CD4-positive, alpha-beta T cell treated with Interleukin-15 for 4 hours (primary cell): ENCODE measurements at regions not wholly inside any gene's neighbourhood (a gene's known extent, or its start where the extent isn't known, plus 50 kb on each side); places are given as distances from the start of the nearest gene placed in this dataset.

Source experiments
- DNase-seq: peaks from one replicate; pipeline ENCODE4 v3.0.0-alpha.2; 2020; ENCODE audit warnings: low spot score

DNA sequence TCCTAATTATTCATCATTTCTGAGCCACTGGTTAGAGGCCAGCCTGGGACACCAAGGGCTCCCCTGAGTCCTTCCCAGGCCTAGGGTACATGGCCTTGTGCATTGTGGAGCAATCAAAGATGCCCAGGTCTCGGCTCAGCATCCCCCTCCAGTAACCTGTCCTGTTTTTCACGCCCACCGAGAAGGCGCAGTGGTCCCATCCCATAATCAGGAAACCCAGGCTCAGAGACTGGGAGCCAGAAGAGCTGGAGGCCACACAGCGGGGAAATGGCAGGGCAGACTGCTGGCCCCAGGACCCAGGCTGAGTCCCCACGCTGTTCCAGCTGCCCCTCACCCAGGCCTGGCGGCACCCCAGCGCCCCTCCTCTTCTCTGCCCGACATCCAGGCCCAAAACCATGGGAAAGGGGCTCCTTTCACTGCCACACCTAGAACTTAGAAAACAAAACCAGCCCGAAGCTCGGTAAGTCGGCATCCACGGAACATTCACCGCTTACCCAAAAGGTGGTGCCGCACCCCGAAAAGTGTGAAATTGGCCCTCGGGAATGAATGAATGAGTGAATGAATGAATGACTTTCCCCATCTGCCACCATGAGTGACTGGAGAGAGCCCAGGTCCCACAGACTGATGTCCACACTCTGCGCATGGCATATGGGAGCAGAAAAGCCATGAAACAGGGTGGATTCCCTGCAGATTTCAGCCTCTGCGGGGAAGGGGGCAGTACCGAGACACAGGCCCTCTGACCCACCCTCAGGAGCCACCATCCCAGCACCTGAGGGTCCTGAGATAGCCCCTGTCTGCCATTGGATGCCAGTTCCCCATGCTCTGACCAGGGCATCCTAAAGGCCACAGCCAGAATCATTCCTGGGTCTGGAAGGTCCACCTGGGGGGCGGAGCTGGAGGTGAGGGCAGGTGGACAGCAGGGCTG is 132.5 kb downstream of the OLFM1 start:
- DNase-seq, result no peak

DNA sequence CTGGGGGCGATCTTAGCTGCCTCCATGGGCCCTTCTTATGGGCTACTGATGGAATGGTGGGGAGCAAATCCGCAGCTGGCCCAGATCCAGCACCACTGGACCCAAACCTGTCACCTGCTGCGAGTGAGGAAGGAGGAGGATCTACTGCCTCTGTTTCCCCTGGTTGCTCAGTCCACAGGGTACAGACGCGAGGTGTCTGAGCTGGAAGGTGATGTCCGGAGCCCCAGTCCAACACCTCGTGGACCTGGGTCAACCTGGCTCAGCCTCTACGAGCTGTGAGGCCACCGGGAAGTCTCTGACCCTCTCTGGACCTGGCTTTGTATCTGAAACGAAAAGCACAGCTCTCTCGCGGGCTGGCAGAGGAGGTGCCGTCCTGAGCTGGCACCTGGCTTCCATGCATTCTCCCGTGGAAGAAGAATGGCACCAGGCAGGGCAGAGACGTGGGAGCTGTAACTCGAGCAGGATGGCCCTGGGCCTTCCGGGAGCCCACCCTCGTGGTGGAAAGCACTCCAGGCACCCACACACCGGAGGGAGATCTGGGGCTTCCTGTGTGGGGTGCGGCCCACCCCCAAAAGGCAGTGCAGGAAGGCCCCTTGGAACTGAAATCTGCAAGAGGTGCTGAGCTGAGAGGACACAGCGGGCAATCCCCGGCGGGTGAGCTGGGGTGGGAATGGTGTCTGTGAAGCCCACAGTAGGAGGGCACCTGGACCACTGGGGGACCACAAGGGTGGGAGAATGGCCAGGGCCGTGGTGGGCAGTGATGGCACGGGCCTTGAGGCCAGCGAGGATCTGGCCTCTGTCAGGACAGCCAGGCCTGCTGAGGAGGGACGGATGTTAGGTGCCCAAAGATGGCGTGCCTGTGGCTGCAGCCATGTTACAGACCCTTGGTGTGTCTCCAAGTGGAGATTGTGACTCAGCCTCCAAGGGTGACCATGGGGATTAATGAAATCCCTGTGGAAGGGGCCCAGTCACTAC is 133.4 kb downstream of the OLFM1 start:
- no peak for DNase-seq

DNA sequence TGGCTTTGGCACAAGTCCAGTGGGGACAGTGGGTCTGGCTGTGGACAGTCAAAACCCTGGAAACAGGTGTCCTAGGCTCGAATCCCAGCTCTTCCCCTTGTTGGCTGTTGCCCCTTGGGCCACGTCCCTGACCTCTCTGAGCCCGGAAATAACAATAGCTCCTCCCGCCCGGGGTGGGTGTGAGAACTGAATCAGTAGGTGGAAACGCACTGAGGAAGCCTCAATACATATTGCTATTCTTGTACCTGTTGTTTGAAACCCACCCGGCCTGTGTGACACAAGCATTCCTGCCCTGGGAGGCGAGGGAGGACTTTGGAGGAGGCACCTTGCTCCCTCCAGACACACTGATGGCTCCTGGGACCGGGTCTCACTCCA is 134.1 kb downstream of the OLFM1 start:
- no peak for DNase-seq

DNA sequence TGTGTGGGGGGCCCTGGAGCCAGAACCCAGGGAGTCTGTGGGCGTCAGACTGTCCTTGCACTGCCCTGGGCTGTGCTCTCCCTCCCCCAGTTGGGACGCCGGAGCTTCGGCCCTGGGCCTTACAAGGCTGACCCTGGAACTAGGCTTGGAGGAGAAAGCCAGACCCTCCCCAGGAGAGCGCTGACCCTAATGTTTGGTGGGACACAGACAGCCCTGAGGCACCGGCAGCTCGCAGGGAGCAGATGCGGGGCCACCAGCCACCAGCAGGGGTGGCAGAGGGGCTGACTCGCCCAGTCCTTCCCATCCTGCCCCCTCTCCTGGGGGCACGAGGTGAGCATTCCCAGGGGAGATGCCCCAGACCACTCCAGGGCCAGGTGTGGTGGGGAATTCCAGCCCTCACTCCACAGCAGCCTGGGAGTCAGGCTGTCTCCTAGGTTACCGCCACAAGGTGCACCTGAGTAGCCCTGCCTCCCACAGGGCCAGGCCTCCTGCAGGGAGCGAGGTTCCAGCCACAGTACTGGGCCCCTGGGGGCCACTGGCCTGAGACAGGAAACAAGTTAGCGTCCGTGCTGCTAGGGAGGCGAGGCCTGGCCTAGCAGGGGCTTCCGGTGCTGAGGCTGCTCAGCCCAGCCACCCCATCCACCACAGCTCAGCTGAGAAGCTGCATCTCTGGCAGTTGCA is 134.6 kb downstream of the OLFM1 start:
- DNase-seq, result no peak

DNA sequence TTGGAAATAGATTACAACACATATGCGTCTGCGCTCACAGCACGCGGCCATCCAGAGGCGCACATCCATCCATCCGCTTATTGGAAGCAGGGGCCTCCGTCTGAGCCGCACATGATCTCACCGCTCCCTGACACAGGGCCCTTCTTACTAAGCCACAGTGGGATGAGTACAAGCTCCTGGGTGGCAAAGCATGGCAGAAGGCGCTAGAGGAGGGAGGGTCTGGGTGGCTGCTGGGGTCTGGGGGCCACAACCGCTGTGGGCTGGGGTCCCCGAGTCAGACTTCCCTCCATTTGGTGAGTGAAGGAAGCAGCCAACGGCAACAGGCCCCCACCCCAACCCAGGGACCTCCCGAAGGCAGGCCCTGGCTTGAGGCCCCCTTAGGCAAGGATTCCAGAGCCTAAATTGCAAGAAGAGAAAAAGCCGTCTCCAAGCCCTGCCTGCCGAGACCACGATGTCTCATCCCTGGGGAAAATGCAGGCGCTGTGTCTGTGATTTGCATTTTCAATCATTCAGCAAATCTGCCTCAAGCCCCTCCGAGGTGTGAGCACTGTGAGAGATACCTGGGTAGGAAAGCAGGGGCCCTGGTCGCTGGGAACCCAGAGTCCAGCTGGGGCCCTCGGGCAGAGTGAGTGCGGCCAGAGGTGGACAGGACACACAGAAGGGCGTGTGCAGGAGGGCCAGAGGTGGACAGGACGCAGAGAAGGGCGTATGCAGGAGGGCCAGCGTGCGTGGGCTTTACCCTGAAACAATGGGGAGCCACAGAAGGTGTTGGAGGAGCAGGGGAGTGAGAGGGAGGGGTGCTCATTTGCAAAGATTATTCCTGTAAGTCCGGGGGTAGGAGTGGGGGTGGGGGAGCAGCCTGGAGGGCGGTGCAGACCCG is 135.7 kb downstream of the OLFM1 start:
- no peak for DNase-seq

DNA sequence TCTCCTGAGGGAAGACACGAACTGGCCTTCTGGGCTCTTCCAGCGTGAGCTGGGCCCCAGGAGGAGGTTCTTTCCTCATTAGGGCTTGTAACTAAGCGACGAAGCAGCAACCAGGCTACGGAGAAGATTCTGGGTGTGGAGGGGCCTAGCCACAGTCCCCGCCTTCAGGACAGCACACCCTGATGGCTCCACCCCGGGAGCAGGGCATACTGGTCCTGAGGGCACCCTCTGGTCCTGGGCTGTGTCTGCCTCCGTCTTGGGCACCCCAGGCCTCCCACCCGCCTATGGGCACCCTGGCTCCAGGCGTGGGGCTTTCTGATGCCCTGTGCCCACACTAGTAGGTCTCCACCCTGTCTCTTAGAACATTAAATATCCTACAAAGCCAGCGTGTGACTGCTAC is 136.4 kb downstream of the OLFM1 start:
- DNase-seq, result no peak

DNA sequence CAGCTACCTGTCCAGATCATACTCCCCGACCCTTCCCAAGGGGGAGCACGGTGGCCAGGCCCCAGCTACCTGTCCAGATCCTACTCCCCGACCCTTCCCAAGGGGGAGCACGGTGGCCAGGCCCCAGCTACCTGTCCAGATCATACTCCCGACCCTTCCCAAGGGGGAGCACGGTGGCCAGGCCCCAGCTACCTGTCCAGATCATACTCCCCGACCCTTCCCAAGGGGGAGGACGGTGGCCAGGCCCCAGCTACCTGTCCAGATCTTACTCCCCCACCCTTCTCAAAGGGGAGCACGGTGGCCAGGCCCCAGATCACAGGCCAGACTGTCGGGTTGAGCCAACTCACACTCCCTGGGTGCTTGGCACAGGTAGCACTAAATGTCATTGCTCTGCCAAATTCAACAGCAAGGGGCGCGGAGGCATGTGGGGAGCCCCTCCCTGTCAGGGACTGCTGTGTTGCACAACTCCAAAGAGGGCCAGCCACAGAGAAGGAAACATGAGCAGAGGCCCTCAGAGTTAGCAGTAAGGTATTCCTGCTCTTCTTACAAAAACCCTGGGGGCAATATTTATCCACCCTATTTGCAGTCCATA is 136.9 kb downstream of the OLFM1 start:
- no peak for DNase-seq

DNA sequence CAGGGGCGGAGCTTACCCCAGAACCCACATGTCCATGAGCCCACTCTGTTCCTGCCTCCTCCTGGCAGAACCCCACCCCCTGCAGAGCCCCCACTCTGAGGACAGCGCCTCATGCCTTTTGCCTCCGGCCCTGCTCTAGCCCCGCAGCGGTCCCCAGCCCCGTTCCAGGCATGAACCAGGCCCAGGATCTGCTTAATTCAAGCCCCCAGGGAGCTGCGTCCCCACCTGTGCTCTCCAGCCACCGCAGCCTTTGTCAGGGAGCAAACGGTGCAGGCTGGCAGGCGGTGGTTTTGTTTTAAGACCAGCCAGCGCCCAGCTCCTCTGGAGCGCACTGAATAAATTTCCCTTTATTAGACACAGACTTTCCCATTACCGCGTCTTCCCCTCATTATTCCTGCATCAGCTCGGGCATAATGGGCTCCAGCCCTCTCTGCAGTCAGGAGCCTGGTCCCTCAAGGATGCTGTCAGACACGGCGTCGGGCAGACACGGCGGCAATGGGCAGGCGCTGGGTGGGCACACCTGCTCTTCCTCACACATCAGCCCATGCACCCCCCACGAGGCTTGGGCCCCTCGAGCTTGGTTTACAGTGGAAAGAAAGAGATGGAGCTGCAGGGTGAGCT is 137.6 kb downstream of the OLFM1 start:
- DNase-seq, result no peak

DNA sequence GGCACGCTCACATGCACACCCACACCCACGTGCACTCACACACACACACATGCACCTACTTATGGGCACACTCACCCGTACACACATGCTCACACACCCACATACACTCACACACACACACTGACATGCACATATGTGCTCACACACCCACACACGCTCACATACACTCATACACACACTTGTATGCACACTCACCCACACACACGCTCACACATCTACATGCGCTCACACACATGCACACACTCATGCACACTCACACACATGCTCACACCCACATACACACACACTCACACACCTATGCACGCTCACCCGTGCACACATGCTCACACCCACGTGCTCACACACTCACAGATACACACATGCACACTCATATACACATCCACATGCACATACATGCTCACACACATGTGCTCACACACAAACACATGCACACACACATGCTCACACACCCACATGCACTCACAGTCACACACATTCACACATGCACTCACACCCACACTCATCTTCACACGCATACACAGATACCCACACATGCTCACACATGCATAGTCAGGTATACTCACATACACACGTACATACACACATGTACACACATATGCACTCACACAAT is 138.3 kb downstream of the OLFM1 start:
- no peak for DNase-seq

DNA sequence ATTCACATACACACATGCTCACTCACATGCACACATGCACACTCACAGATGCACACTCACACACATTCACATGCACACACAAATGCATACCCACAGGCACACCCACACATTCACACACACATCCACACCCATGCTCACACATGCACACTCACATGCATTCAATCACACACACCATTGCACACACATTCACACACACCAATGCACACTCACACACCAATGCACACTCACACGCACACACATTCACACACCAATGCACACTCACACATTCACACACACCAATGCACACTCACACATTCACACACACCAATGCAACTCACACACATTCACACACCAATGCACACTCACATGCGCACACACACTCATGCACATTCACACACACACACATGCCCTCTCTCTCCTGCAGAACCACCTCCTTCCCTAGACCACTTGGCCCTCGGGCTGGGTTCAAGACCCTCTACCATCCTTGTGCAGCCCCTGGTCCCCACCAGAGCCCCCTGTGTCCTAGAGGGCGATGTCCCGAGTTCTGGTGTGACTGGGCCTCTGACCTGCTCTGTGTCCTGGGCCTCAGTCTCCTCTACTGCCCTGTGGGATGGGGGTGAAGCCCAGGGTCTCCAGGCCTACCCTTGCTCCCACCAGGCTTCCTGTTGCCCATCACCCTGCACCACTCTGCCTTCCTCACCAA is 139.0 kb downstream of the OLFM1 start:
- DNase-seq, result no peak

DNA sequence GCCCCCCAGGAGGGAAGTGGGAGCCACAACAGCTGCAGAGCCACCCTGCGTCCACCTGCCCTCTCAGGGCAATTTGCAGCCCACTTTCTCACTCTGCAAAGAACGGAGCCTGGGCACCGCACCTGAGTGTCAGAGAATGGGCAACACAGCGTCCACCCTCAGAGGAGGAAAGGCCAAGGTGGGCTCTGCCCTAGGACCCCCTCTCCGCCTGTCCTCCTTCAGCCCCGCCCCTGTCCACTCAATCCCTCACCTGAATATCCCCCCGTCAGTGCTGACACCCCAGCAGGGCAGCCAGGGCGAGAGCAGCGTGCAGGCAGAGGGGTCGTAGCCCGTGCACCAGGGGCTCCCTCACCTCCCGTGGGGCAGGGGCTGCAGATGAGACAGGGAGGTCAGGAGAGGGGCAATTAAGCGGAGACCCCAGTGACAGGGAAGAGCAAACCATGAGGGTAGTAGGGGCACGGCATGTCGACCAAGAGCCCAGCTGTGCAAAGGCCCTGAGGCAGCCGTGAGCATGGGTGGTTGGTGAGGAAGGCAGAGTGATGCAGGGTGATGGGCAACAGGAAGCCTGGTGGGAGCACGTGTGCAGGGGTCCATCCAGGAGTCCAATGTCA is 140.3 kb downstream of the OLFM1 start:
- DNase-seq, result no peak

DNA sequence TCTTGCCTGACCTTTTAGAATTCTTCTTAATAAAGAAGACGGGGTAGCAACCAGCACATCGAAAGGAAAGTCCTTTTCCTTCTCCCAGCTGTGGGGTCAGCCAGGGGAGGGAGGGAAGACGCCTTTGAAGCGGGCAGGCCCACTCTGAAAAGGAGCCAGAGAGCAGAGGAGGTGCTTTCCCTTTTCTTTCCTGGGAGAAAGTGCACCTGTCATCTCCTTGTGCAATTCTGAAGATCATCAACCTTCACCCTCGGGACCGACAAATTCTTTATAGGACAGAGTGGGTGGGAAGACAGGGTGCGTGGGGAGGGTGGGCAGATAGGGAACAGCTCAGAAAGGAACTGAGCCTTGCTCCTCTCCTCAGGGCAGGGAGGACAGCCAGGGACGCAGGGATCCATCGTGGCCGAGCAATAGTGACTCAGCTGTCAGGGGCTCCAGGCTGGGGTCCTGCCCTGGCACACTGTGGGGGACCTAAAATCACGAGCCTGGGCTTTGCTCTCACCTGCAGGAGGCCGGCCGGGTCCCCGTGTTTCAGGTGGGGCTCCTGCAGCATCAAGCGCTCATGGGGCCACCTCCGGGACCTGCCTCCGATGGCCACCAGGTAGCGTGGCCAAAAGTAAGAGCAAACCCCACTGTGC is 141.0 kb downstream of the OLFM1 start:
- DNase-seq, result no peak

DNA sequence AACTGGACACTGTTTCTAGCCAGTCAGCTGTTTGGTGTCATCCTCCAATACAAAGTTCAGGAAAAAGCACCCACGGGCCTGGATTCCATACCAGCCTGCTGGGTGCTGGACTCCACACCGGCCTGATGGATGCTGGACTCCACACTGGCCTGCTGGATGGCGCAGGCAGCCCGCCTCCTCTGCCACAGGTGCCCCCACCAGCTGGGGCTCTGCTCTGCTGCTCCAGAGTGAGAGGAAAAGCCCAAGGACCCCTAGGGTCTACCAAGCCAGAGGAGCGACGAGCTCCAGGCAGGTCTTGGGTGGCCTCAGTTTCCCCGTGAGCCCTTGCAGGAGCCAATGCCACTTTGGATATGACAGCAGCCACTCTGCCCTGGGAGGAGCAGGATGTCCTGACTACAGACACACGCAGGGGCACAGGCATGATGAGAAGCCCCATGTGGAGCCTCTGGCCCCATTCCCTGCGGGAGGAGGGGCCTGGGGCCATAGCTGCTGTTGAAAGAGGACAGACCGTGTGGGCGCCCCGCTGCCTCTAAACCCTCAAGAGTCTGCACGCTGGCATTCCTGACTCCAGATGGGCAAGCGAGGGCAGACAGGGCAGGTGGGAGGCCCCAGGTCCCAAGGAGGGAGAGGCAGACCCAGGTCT is 141.6 kb downstream of the OLFM1 start:
- DNase-seq, result no peak

DNA sequence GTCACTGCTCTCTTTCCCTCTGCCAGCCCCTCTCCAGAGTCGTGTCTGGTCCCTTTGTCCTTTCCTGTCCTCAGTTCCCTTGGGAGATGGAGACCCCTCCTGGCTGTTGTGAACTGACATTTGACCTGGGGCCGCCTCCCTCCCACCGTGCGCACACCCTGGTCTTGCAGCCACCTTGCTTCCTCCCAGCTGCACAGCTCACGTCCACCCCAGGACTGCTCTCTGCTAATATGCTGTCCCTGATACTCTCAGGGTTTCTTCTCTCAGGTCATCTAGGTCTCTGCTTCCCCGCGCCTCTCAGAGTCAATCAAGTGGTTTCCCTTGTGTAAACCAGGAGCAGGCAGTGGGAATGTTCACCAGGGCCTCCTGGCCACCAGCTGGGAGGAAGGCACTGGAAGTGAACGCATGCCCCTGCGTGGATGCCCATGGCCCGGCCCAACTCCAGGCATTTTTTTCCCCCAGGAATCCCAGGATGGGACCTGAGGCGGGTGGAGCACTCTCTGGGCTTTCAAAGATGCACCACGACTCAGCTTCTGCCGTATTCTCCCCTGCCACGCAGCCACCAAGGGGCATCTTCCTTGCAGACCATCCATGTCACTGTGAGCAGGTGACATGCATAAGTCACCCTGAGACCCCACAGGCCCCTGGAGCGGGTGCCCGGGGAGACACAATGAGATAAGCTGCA is 142.4 kb downstream of the OLFM1 start:
- no peak for DNase-seq

DNA sequence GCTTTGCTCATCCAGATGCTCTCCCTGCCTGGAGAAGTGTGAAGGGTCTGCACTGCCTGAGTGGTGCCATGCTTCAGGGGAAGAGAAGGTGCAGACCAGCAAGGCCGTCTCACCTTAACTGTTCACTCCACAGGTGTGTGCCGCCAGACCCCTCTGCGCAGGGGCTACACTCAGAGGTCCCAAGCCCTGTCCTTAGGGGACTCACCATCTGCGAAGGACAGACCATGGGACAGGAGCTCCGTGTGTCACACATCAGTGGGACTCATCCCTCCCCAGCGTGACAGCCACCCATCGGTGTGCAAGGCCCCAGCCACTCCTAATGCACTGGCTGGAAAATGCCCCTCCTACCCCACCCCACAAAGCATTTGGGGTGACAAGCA is 142.9 kb downstream of the OLFM1 start:
- no peak for DNase-seq

DNA sequence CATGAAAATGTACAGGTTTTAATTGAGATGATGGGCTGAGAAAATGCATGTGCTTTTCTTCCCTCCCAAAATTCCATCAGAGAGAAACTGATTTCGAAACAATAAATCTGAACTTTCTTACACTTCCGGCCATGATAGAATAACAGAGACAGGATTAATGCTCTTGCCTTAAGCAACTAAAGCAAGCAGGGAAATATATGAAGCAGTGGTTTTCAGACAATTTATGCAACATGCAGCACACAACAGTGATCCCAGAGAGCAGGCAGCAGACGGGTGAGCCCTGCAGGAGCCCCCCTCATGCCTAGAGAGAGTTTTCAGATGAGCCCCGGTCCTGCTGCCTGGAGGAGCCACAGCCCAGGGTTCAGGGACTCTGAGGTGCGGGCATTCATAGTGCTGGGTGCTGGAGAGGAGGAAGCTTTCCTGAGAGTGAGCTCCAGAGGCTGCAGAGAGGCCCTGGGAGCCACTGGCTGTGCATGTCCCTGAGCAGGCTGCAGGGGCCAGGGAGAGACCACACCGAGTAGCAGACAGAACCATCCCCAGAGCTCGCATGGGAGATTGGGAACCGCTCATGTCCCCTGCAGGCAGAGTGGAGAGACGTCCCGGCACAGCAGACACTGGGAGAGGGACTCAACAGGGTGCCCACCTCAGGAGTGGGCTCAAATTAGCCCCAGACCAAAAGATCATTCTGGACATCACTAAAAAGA is 143.5 kb downstream of the OLFM1 start:
- DNase-seq, result no peak
